ENCODE measurements at regions not wholly inside any gene's neighbourhood (a gene's known extent, or its start where the extent isn't known, plus 50 kb on each side); places are given as distances from the start of the nearest gene placed in this dataset.
"Not testable (repeated sequence)": the region's sequence is repeated elsewhere in the genome, so short reads cannot be mapped to it uniquely, and the experiment has no call there.

GRCh38 chr2:209298601-209299000 lies 125.2 kb upstream of the MAP2 start:
- H3K27ac ChIP-seq, result no peak overlapping the region
- no peak for TF ChIP-seq CTCF (conservative IDR thresholded peaks at IDR 0.05)

GRCh38 chr2:209299478-209299877 lies 124.4 kb upstream of the MAP2 start:
- H3K27ac ChIP-seq, result not testable (repeated sequence)

GRCh38 chr2:209300766-209301165 lies 123.1 kb upstream of the MAP2 start:
- H3K27ac ChIP-seq, result not testable (repeated sequence)

GRCh38 chr2:209305026-209305425 lies 118.8 kb upstream of the MAP2 start:
- TF ChIP-seq CTCF (conservative IDR thresholded peaks at IDR 0.05), result no peak
- H3K27ac ChIP-seq, result no peak overlapping the region

GRCh38 chr2:209305746-209306196 lies 118.1 kb upstream of the MAP2 start:
- no peak for TF ChIP-seq CTCF (conservative IDR thresholded peaks at IDR 0.05)
- H3K27ac ChIP-seq, result no peak overlapping the region

GRCh38 chr2:209307161-209308001 lies 116.5 kb upstream of the MAP2 start:
- no peak overlapping the region for H3K27ac ChIP-seq
- no peak for TF ChIP-seq CTCF (conservative IDR thresholded peaks at IDR 0.05)

- TF ChIP-seq CTCF (conservative IDR thresholded peaks at IDR 0.05), result no peak
- H3K27ac ChIP-seq, result no peak overlapping the region
These were observed 115.4 kb upstream of the MAP2 start for GRCh38 chr2:209308415-209308814.

- TF ChIP-seq CTCF (conservative IDR thresholded peaks at IDR 0.05), result no peak
- no peak overlapping the region for H3K27ac ChIP-seq
These were observed 111.9 kb upstream of the MAP2 start for GRCh38 chr2:209311948-209312347.

GRCh38 chr2:209312450-209312849 lies 111.4 kb upstream of the MAP2 start:
- H3K27ac ChIP-seq, result not testable (repeated sequence)

Data from VCaP (cell line).